ENCODE measurements at regions not wholly inside any gene's neighbourhood (a gene's known extent, or its start where the extent isn't known, plus 50 kb on each side); places are given as distances from the start of the nearest gene placed in this dataset.
"Not testable (repeated sequence)": the region's sequence is repeated elsewhere in the genome, so short reads cannot be mapped to it uniquely, and the experiment has no call there.

DNA sequence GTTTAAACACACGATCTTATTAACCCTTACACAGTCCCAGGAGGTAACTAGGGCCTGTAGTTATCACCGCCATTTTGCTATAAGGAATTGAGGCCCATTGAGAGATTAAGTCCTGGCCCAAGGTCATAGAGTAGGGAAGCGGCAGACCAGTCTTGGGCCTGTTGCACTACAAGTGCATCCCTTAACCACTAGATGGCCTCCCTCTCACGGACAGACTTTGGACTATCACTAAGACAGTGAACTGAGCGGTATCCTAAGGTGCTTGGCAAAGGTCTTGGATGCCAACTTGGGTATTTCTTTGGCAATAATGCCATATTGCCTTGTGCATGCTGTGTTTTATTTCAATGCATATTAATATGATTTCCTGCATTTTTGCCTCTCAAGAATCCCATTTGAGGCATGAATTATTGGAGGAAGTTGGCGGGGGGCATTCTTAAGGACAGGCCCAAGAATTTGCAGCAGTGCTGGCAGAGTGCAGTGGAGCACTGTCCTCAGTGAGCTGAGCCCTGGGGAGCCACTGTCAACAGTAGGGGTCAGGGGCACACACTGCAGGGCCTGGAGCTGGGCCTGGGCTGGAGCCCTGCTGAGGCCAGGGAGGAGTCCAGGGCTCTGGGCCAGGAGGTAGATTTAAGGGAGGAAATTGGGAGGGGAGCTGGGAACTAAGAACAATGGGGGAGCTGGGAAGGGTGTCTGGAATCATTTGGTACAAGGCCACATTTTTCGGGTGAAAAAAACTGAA is 147.4 kb downstream of the SMIM20 start:
- ATAC-seq (replicated peaks): peak; percentile 60
- peaks cover 30% of the 10 kb centered on the region for H3K4me1 Mint-ChIP-seq

DNA sequence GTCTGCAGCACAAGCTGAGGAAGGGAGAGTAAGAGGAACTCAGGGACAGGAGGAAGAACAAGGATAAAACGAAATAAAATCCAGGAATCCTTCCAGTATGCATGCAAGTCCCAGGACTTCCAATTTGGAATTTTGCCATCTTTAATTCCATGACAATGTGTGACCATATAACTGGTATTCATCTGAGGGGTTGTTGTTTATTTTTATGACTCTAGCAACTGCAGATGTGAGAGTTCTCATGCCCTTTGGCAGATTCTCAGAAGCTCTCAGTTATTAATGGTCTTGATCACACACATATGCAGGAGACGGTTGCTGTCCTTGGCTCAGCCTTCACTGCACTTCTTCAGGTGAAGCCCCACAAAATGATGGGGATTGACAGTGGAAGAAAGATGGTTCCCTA is 148.2 kb downstream of the SMIM20 start:
- Mint-ChIP-seq H3K4me1 (peaks cover 30% of the 10 kb centered on the region), H3K9me3 (no peaks in the 10 kb centered on the region), H3K27me3 (peaks cover 2% of the 10 kb centered on the region), H3K36me3 (ENCODE audit: low read depth) (no peaks in the 10 kb centered on the region), H3K27ac (peak overlapping the region; percentile 26), H3K4me3 (no peak overlapping the region)
- no peak for ATAC-seq (replicated peaks)

More for the DNA sequence above, 147.4 kb downstream of the SMIM20 start:
- H3K27ac Mint-ChIP-seq: peak overlapping the region; percentile 26
- H3K27me3 Mint-ChIP-seq: peaks cover 4% of the 10 kb centered on the region
- no peaks in the 10 kb centered on the region for H3K36me3 Mint-ChIP-seq (ENCODE audit: low read depth)
- H3K9me3 Mint-ChIP-seq: no peaks in the 10 kb centered on the region
- H3K4me3 Mint-ChIP-seq: no peak overlapping the region

DNA sequence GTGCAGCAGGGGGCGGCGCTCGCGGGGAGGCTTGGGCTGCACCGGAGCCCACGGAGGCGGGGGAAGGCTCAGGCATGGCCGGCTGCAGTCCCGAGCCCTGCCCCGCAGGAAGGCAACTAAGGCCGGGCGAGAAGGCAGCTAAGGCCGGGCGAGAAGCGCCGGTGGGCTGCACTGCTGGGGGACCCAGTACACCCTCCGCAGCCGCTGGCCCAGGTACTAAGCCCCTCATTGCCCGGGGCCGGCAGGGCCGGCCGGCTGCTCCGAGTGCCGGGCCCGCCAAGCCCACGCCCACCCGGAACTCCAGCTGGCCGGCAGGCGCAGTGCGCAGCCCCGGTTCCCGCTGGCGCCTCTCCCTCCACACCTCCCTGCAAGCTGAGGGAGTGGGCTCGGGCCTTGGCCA is 150.0 kb downstream of the SMIM20 start:
- not testable (repeated sequence) for H3K27me3 Mint-ChIP-seq; H3K9me3 Mint-ChIP-seq; H3K36me3 Mint-ChIP-seq (ENCODE audit: low read depth); ATAC-seq (replicated peaks); H3K27ac Mint-ChIP-seq; H3K4me3 Mint-ChIP-seq
- H3K4me1 Mint-ChIP-seq: peaks cover 22% of the 10 kb centered on the region

DNA sequence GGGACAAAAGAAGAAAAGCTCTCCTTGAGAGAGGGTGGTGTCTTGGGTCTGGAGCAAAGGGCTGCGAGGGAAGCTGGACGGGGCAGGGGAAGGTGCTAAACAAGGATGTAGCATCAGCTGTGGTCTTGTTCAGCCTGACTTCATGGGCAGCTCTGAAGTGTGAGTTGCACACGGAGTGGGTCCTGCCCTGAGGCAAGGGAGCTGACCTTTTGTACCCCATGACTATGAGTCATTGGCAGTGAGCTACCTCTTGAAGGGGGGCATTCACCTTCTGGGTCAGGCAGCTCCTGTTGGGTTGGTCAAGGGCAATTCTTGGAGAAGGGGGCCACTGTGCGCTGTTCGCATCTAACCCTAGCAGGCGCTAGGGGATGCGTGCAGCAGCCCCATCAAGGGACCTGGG is 151.8 kb downstream of the SMIM20 start:
- Mint-ChIP-seq H3K4me1 (peaks cover 11% of the 10 kb centered on the region), H3K27ac (no peak overlapping the region), H3K27me3 (no peaks in the 10 kb centered on the region), H3K4me3 (no peak overlapping the region), H3K36me3 (ENCODE audit: low read depth) (no peaks in the 10 kb centered on the region), H3K9me3 (no peaks in the 10 kb centered on the region)
- no peak for ATAC-seq (replicated peaks)

DNA sequence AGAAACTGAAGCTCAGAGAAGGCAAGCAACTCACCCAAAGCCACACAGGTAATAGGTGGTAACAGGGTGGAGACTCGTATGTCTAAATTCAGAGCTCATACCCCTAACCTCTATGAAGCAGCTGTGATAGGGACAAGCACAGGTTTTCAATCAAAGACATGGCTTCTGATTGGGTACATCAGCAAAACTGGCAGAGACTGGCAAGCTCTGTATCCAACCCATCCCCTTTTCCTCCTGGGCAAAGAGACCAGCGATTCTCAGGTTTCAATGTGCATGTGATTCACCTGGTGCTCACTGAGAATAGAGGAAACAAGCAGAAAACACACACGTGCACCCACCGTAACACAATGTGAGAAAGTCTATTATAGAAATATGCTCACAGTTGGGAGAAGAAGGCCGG is 153.0 kb downstream of the SMIM20 start:
- Mint-ChIP-seq H3K4me1 (peaks cover 2% of the 10 kb centered on the region), H3K27me3 (no peaks in the 10 kb centered on the region), H3K9me3 (no peaks in the 10 kb centered on the region), H3K4me3 (no peak overlapping the region), H3K36me3 (ENCODE audit: low read depth) (no peaks in the 10 kb centered on the region), H3K27ac (no peak overlapping the region)
- ATAC-seq (replicated peaks): no peak

DNA sequence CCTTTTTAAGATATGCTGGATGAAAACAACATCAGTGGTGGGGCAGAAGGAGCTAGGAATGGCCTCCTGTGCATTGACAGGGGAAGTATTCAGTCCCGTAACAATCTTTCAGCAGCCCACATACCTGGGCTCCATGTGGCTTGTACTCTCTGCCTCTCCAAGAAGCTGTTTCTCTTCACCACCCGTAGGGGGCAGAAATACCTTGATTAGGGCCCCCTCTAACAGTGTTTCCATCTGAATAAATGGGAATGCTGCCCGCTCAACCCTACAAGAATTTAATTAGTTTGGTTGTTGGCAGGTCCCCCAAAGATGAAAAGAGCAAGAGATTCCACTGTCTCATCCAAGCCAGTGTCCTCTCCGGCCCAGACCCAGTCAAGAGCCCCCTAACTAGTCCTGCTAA is 155.2 kb downstream of the SMIM20 start:
- Mint-ChIP-seq H3K4me1 (peaks cover 6% of the 10 kb centered on the region), H3K27me3 (no peaks in the 10 kb centered on the region), H3K9me3 (peaks cover 3% of the 10 kb centered on the region), H3K27ac (no peak overlapping the region), H3K36me3 (ENCODE audit: low read depth) (no peaks in the 10 kb centered on the region), H3K4me3 (no peak overlapping the region)
- peak; percentile 32 for ATAC-seq (replicated peaks)

DNA sequence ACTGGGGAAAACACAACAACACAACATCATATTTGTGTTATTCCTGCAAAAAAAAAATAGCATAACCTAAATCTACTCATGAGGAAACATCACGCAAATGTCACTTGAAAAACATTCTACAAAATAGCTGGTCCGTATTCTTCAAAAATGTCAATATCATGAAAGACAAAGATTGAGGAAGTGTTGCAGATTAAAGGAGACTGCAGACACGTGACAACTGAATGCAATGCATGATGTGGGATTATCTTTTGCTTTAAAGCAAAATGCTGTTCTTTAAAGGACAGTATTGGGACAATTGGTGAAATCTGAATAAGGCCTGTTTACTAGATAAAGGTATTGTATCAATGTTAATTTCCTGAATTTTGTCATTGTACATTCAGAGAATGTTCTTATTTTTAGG is 157.7 kb downstream of the SMIM20 start:
- H3K9me3 Mint-ChIP-seq: peaks cover 8% of the 10 kb centered on the region

DNA sequence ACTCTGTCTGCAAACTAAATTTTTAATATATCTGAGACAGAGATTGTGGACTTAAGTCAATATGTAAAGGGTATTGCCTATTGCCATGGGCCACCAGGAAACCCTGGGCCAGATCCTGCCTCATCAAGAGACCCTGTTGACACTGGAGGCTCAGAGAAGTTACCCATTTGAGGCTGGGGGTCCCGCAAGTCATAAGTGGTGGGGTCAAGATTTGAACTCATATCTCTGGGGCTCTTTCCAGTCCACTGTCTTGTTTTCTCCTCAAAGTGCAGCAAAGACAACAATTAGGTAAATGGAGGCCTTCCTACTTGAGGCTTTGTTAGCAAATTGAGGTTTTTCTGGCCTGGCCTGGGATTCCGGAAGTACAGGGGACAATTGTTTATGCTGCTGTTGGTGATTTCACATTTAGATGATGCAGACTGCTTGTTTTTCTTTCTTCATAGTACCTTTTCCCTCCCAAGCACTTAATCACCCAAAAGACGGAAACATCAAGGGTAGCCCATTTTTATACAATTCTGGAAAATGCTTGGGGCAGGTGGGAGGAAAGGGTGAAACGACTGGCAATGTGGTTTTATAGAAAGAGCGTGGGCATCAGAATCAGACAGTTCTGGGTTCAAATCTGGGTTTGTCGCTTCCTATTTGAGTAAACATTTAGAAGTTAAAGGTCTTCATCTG is 160.0 kb downstream of the SMIM20 start:
- Mint-ChIP-seq H3K4me3 (peak overlapping the region; percentile 84), H3K4me1 (peaks cover 45% of the 10 kb centered on the region), H3K27ac (peak overlapping the region; percentile 99), H3K9me3 (peaks cover 13% of the 10 kb centered on the region), H3K36me3 (ENCODE audit: low read depth) (peaks cover 30% of the 10 kb centered on the region), H3K27me3 (no peaks in the 10 kb centered on the region)
- ATAC-seq (replicated peaks): peak; percentile 54

More for the DNA sequence above, 157.7 kb downstream of the SMIM20 start:
- Mint-ChIP-seq H3K36me3 (ENCODE audit: low read depth) (peaks cover 24% of the 10 kb centered on the region), H3K27me3 (no peaks in the 10 kb centered on the region), H3K4me1 (peaks cover 31% of the 10 kb centered on the region), H3K4me3 (no peak overlapping the region), H3K27ac (peak overlapping the region; percentile 23)
- no peak for ATAC-seq (replicated peaks)

DNA sequence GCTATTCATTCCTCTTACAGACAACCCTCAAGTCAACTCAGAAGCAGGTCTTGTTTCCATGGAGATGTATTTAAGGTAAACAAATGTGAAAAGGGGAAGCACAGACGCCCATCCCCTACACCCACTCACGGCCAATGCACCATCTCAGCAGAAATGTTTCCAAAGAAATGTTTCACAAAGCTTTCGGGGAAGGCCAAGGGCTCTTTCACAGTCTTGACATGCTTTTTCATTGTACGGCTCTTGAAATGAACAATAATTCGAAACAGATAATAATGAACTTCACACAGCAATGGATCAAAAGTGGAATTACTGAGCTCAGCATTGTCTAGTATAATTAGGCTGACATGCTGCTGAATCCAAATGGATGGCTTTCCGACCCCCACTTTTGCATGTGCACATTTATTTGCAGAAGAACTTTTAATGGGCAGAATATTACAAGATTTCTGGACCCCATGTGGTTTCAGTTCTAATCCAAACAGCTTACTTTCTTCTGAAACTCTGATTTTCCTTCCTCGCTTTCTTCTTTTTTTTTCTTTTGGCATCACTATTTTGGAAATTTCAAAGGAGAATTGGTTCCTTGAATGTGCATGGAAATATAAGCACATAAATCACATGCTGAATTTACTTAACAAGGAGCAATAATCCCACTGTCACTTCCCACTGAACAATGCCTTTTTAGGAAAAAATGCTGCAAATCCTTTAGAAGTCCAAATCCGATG is 160.9 kb downstream of the SMIM20 start:
- peak; percentile 48 for ATAC-seq (replicated peaks)
- Mint-ChIP-seq H3K9me3 (peaks cover 13% of the 10 kb centered on the region), H3K36me3 (ENCODE audit: low read depth) (peaks cover 30% of the 10 kb centered on the region), H3K27ac (peak overlapping the region; percentile 99), H3K27me3 (no peaks in the 10 kb centered on the region), H3K4me1 (peaks cover 45% of the 10 kb centered on the region), H3K4me3 (peak overlapping the region; percentile 84)

DNA sequence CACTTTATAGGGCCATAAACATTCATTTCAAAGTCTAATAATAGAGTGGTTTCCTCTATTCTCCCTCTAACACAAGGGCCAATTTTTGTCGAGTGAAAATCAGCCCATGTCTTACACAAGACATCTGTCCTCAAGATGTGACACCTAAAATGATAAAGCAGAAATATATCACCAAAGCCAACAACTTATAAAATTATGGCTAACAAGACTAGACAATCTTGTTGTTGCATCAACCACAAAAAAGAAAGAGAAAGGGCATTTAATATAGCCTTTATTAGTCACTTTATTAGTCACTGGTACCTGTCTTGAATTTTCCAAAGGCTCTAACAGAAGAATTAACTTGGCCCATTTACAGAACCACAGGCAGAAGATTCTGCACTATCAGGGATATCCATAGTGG is 161.6 kb downstream of the SMIM20 start:
- Mint-ChIP-seq H3K4me1 (peaks cover 49% of the 10 kb centered on the region), H3K36me3 (ENCODE audit: low read depth) (peaks cover 33% of the 10 kb centered on the region), H3K27ac (peak overlapping the region; percentile 99), H3K9me3 (peaks cover 16% of the 10 kb centered on the region), H3K27me3 (no peaks in the 10 kb centered on the region), H3K4me3 (peak overlapping the region; percentile 84)
- peak; percentile 9 for ATAC-seq (replicated peaks)

DNA sequence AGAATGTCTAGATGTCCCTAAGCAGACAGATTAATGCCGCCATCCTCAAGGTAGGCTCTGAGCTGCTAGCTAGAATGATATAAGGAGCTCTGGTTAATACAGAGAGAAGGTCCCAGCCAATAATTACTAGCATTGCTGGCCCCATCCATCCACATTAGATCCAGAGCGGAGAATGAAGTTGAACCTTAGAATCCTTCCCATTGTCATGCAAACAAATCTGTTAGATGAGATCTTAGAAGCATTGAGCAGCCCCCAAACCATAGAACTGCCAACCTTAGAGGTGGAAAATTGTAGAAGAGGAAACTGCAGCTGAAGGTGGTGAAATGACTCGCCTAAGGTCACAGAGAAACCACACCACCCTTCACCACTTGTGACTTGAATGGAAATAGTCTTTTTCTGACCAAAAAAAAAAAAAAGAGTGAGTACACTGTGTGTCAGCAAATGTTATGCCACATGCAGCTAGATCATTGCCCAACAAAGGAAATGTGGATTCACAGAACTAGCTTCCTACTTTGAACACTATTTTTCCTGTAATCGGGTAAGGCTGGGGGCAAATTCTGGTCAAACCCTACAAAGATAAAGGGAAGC is 162.1 kb downstream of the SMIM20 start:
- H3K27ac Mint-ChIP-seq: peak overlapping the region; percentile 99

DNA sequence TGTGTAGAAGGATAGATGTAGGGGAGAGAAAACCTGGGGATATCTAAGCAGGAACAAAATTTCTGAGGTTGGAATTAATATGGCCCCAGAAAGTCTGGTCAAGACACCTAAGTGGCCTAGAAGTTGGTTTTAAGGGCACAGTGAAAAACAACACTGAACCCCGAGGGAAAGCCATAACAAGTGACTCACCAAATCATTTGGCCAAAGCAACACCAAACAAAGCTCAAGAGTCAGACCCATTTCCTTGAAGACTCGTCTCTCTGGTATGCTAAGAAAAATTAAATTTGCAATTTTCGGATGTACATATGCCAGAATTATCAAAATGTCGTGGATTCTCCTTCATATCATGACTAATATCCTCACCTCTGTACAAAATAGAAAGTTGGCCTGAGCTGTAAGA is 162.9 kb downstream of the SMIM20 start:
- peaks cover 22% of the 10 kb centered on the region for H3K9me3 Mint-ChIP-seq
- H3K36me3 Mint-ChIP-seq (ENCODE audit: low read depth): peaks cover 36% of the 10 kb centered on the region
- peak overlapping the region; percentile 84 for H3K4me3 Mint-ChIP-seq
- H3K4me1 Mint-ChIP-seq: peaks cover 62% of the 10 kb centered on the region
- ATAC-seq (replicated peaks): peak; percentile 20
- no peaks in the 10 kb centered on the region for H3K27me3 Mint-ChIP-seq
- H3K27ac Mint-ChIP-seq: peak overlapping the region; percentile 99

More for the DNA sequence above, 162.1 kb downstream of the SMIM20 start:
- peak; percentile 51 for ATAC-seq (replicated peaks)
- Mint-ChIP-seq H3K4me1 (peaks cover 55% of the 10 kb centered on the region), H3K27me3 (no peaks in the 10 kb centered on the region), H3K4me3 (peak overlapping the region; percentile 84), H3K9me3 (peaks cover 21% of the 10 kb centered on the region), H3K36me3 (ENCODE audit: low read depth) (peaks cover 36% of the 10 kb centered on the region)

DNA sequence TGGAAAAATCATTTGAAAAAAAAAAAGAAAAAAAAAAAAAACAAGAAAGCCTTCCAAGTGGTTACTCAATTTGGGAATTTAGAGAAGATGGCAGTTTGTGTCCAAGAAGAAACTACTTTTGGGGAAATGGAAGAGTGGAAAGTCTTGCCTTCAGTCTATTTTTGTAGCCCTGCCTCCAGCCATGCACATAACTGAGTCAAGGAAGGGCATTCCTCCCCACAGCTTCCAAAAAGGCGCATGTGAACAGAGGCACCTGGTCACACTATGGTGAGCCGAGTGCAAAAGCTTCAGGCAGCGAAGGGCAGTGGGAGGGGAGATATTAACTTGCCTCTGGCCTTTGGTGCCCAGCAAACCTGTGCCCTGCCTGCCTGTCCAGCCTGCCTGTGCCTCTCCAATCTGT is 163.7 kb downstream of the SMIM20 start:
- Mint-ChIP-seq H3K27ac (peak overlapping the region; percentile 99), H3K36me3 (ENCODE audit: low read depth) (peaks cover 36% of the 10 kb centered on the region), H3K4me3 (peak overlapping the region; percentile 84), H3K9me3 (peaks cover 20% of the 10 kb centered on the region), H3K27me3 (no peaks in the 10 kb centered on the region), H3K4me1 (peaks cover 66% of the 10 kb centered on the region)
- ATAC-seq (replicated peaks): no peak

DNA sequence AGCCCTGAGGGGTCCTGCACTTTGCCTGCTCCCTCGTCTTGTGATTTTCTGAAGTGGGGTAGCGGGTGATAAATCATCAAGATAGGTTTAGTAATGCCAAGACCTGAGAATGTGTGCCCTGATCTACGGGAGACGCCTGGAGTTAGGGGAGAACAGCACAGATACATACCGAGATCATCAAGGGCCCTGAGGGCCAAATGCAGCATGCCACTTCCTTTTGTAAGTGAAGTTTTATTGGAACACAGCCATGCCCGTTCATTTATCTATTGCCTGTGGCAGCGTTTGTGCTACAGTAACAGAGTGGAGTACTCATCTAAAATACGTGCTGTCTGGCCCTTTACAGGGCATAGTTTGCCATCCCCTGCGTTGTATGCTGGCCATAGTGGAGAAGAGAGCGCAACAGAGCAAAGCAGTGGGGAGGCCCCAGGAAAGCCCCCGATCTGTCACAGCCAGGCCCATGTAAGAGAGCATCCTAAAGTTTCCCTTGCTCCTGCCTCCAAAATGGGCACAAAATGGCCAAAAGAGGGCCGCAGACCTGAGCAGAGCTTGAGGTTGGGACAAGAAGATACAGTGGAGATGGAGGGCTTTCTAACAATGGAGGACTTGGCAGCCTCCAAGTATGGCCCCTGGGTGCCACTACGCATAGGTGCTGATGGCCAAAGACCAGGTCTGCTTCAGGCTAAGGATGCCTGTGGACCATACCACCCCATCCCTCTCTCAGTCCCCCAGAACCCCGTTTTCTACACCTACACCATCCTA is 167.0 kb downstream of the SMIM20 start:
- H3K27ac Mint-ChIP-seq: peak overlapping the region; percentile 97
- H3K36me3 Mint-ChIP-seq (ENCODE audit: low read depth): peaks cover 18% of the 10 kb centered on the region
- peak overlapping the region; percentile 75 for H3K4me3 Mint-ChIP-seq
- no peaks in the 10 kb centered on the region for H3K27me3 Mint-ChIP-seq
- peaks cover 19% of the 10 kb centered on the region for H3K9me3 Mint-ChIP-seq
- H3K4me1 Mint-ChIP-seq: peaks cover 69% of the 10 kb centered on the region
- ATAC-seq (replicated peaks): peak; percentile 7
